Superior temporal gyrus (tissue), 1 donor: ENCODE measurements at regions not wholly inside any gene's neighbourhood (a gene's known extent, or its start where the extent isn't known, plus 50 kb on each side); places are given as distances from the start of the nearest gene placed in this dataset.

ENCODE experiments used
- DNase-seq: peaks from one replicate; pipeline ENCODE4 v3.0.0-alpha.2; 2016; ENCODE audit errors: extremely low spot score

- no peak for DNase-seq
Observed at GRCh38 chr10:28962768-28963167, 285.4 kb downstream of the BAMBI start.

- no peak for DNase-seq
Observed at GRCh38 chr10:28963539-28964221, 286.4 kb downstream of the BAMBI start.

- no peak for DNase-seq
Observed at GRCh38 chr10:28965937-28966336, 288.6 kb downstream of the BAMBI start.

- no peak for DNase-seq
Observed at GRCh38 chr10:28967031-28967430, 289.7 kb downstream of the BAMBI start.

- no peak for DNase-seq
Observed at GRCh38 chr10:28969413-28969812, 292.1 kb downstream of the BAMBI start.

GRCh38 chr10:28970231-28970630, 292.9 kb downstream of the BAMBI start:
- no peak for DNase-seq

- DNase-seq = no peak
Observed at GRCh38 chr10:28971255-28971654, 293.9 kb downstream of the BAMBI start.

GRCh38 chr10:28971764-28972163, 294.4 kb downstream of the BAMBI start:
- DNase-seq = no peak

- DNase-seq = no peak
Observed at GRCh38 chr10:28973309-28973972, 296.1 kb downstream of the BAMBI start.

GRCh38 chr10:28975891-28976531, 298.7 kb downstream of the BAMBI start:
- DNase-seq = peak; percentile 36

- no peak for DNase-seq
Observed at GRCh38 chr10:28977518-28977917, 300.2 kb downstream of the BAMBI start.

GRCh38 chr10:28980264-28980663, 302.9 kb downstream of the BAMBI start:
- no peak for DNase-seq

- no peak for DNase-seq
Observed at GRCh38 chr10:28981007-28981406, 303.7 kb downstream of the BAMBI start.

GRCh38 chr10:28982974-28983373, 305.7 kb downstream of the BAMBI start:
- no peak for DNase-seq

GRCh38 chr10:28983799-28984198, 305.1 kb upstream of the LYZL1 start:
- no peak for DNase-seq

- DNase-seq = peak; percentile 38
Observed at GRCh38 chr10:28984431-28984830, 304.4 kb upstream of the LYZL1 start.

GRCh38 chr10:28985137-28985885, 303.6 kb upstream of the LYZL1 start:
- DNase-seq = no peak

GRCh38 chr10:28986117-28986792, 302.6 kb upstream of the LYZL1 start:
- DNase-seq = no peak

- no peak for DNase-seq
Observed at GRCh38 chr10:28986856-28987255, 302.0 kb upstream of the LYZL1 start.

- no peak for DNase-seq
Observed at GRCh38 chr10:28987555-28988320, 301.1 kb upstream of the LYZL1 start.

- DNase-seq = no peak
Observed at GRCh38 chr10:28988980-28989379, 299.9 kb upstream of the LYZL1 start.
